NK-92 treated with Interleukin-12 subunit alpha and Interleukin-12 subunit beta, amount 100 ng/mL, for 24 hours (cell line): ENCODE measurements at regions not wholly inside any gene's neighbourhood (a gene's known extent, or its start where the extent isn't known, plus 50 kb on each side); places are given as distances from the start of the nearest gene placed in this dataset.
"Not testable (repeated sequence)": the region's sequence is repeated elsewhere in the genome, so short reads cannot be mapped to it uniquely, and the experiment has no call there.

ENCODE experiments used
- DNase-seq: peaks from one replicate; lab custom pipeline; 2025; lab: John Stamatoyannopoulos, UW

DNA sequence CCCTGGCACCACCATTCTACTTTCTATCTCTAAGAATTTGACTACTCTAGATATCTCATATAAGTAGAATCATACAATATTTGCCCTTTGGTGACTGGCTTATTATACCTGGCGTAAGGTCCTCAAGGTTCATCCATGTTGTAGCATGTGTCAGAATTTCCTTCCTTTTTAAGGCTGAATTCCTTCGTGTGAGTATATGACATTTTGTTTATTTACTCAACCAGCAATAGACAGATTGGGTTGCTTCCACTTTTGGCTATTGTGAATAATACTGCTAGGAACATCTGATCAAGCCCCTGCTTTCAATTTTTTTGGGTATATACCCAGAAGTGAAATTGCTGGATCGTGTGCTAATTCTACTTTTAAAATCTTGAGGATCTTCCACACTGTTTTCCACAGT is 232.8 kb upstream of the MCHR2 start:
- DNase-seq = no peak

DNA sequence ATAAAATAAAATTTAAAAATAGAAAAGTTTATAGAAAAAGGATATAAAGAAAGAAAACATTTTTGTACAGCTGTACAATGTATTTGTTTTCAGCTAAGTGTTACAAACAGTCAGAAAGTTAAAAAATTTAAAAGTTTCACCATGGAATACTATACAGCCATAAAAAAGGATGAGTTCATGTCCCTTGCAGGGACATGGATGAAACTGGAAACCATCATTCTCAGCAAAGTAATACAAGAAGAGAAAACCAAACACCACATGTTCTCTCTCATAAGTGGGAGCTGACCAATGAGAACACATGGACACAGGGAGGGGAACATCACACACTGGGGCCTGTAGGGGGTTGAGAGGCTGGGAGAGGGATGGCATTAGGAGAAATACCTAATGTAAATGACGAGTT is 229.9 kb upstream of the MCHR2 start:
- DNase-seq = not testable (repeated sequence)

DNA sequence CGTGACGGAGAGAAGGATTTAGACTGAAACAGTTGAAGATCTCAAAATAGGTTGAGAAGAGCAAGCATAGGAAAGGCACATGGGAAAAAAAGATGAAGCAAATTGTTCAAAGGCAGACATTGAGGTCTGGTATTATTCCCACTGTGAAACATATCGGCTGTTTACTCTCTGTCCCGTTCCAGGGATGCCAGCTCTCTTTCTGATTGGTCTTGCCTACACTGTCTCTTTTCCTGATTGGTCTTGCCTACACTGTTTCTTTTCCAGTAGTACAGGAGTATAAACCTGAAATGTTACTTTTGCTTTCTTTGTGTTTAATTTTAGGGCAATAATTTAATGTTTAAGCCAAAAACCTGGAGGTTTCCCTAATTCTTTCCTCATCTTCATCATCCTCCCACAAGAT is 226.5 kb upstream of the MCHR2 start:
- DNase-seq = no peak

DNA sequence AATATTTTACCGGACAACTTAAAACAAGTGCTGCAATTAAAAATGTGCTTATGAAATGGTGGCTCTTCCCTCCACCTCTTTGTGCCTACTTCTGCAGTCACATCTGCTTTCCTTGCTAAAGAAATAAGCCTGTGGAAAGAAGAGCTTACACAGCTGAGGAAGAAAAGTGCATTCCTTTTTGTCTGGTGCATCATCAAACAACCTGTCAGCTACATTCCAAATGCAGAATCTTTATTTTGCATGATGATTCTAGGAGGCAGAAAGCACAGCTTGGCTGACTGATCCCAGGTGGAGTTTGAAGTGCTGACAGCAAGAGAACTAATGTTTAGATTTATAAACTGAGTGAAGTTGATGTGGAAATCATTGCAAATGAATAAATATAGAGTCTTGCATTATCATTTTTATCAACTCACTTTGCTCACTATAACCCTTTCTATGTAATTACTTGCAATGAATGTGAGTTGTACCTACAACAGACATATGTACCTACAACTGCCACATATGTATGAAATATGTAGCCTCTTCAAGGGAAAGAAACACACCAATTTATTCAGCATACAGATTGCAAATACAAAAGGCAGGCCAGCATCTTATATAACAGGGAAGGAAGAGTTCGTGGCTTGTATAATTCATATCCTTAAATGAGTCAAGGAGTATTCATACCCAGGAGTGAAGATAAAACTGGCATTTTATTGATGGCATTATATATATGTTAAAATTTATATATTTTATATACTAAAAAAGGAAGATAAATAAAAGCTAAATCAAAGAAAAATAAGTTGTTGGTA is 223.4 kb upstream of the MCHR2 start:
- DNase-seq = no peak

DNA sequence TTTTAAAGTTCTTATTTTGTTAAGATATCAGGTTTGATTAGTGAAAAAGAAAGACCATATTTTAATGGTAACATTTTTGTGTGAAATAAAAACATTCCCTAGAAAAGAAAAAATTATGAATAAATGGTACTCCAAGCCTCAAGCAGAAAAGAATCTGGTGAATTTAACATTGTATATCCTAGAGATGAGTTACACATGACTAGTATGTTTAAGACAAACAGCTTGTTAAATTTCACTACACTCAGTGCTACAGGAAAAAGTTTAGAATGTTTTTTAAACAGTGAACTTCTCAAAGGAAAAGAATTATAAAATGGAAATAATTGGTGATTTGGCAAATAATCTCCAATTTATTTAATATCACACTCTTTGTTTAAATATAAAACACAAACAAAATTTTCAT is 222.7 kb upstream of the MCHR2 start:
- DNase-seq = no peak

DNA sequence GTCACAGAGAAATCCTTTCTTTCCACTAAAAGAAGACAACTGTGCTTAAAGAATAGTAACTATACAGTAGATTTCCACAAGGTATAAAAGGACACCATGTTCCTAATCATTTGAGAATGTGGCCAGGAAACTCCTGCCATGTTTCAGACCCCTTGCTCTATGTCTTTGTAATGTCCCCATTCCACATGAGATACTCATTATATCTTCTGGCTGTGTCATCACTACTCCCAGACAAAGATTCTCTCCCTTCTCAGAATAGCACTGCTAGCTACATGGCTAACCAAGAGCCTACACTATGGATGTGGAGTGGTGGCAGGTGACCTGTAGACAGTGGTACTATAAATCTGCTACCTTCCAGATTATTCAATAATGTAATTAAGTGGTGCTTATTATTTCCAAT is 218.1 kb upstream of the MCHR2 start:
- no peak for DNase-seq

DNA sequence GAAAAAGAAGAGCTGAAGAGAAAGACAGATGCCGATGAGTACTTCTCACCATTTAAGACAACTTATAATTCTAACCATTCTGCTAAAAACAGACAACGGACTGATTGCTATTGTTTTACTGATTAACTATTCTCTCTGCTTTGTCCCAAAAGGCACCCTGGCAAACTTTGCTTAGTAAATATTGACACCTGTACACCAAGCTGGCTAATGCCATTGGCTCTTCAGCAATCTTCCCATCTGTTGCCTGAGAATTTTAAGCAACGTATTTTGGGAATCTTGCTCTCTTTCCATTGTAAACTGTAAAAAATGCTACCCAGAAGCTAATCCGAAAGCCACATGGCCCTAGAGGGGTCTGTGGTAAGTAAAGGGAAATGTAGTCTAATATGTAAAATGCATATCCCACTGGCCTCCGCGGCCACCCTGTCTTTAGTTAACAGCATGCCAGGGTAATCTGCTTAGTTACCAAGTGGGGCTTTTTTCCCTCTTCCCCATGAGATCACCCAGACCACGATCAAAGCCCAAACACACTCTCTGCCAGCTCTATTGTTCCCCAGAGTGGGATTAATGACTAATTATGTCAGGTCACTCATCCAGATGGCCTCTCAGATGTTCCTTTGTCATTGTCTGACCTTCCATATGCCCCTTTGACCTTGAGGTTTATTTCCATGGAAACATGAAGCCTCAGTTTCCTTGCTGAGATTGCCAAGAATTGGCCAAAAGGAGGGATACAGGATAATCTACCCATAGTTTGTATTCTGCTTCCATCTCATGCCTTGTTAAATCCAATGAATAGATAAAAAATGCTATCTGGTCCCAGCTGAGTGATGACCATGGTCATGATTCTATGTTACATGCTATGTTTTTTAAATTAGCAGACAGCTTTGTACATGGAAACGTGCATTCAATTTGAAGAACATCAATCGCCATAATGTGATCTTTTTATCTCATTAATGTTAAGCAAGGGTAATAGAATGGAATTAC is 216.4 kb upstream of the MCHR2 start:
- DNase-seq = no peak

DNA sequence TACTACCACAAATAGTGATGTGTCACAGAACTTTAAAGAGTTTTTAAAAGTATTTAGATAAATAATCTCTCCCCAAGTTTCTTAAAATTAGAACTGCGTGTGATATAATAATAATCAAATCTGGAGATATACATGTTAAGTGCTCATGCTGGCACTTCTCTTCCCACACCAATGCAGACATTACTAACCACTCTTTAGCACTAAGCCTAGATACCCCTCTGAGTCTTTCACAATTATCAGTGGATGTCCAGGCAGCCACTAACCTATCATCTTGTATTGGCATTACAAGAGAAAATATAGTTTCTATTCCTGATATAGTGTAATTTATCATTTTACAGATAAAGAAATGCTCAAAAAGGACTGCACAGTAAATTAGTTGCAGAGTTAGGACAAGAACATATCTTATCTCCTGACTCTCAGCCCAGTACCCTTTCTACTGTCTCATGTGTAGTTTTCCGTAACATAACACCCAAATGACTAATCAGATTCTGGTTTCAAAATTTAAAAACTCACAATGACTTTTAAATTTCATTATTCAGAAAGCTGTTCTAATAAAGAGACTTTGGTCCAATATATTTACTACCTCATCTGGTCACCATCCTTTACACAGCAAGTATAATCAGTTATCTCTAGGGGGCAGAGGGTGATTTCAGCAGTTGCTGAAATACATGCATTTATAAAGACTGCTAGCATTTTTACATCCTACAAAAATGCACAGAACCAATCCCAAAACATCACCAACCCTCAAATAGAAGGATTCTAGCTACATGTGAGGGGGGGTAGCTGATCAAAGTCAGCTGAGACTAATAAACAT is 215.5 kb upstream of the MCHR2 start:
- no peak for DNase-seq

DNA sequence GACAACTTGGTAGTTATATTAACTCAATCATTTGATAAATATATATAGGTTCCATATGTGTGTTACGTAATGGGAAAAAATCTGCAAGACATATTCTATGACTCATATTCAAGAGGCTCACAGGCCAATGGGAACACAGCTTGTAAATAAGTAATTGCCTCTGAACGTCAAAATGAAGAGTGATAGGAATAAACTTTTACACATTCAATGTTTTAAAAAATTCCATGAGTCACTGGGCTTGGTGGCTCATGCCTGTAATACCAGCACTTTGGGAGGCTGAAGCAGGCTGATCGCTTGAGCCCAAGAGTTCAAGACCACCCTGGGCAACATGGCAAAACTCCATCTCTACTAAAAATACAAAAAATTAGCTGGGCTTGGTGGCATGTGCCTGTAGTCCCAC is 209.4 kb upstream of the MCHR2 start:
- no peak for DNase-seq

DNA sequence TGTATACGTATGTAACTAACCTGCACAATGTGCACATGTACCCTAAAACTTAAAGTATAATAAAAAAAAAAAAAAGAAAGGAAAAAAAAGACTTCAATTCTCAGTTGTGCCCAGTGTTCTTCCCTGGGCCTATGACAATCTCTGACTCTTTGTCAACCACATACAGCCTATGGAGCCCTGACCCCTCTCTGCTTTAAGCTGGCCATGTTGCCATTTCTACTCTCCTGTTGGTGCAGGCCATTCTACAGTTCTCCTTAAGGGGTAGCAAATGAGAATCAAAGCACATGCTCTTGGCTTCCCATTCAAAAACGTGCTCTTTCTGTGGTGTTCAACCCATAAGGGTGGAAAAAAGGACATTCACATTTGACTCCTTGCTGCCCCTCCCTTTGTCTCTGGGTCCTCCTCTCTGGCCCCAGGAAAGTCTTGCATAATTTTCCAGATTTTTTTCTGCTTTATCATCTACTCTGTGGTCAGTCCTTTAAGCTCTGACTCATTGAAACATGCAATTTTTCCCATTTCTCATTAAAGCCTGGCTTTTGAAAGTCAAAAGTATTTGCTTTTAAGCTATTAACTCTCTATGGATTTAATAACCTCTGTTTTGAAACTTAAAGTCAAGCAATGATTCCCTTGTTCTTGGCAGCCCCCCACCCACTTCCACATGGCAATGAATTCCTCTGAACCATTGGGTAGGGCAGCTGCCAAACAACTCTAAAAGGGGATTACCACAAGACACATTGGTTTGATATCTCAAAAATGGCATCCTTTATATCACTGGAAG is 208.6 kb upstream of the MCHR2 start:
- DNase-seq = no peak

DNA sequence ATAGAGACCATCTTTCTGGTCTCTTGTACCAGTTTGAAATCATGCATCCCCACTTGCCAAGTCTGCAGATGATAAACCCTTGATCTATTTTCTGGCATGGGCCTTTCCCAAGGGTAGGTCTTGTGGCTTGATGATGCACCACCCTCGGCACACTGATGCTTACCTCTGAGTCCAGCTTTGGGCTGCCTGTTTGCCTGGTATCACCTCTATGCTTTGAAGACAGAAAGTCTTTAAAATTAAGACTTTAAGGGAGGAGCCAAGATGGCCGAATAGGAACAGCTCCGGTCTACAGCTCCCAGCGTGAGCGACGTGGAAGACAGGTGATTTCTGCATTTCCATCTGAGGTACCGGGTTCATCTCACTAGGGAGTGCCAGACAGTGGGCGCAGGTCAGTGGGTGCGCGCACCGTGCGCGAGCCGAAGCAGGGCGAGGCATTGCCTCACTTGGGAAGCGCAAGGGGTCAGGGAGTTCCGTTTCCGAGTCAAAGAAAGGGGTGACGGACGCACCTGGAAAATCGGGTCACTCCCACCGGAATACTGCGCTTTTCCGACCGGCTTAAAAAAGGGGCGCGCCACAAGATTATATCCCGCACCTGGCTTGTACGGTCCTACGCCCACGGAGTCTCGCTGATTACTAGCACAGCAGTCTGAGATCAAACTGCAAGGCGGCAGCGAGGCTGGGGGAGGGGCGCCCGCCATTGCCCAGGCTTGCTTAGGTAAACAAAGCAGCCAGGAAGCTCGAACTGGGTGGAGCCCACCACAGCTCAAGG is 202.4 kb upstream of the MCHR2 start:
- DNase-seq = not testable (repeated sequence)

DNA sequence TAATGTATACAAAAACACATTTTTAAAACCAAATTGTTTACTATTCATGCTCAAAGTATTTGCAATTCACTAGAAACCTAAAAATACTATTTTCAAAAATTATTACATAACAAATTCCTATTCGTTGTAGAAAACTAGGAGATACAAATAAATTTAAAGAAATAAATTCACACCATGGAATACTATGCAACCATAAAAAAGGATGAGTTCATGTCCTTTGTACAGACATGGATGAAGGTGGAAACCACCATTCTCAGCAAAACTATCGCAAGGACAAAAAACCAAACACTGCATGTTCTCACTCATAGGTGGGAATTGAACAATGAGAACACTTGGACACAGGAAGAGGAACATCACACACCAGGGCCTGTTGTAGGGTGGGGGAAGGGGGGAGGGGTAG is 201.2 kb upstream of the MCHR2 start:
- not testable (repeated sequence) for DNase-seq

DNA sequence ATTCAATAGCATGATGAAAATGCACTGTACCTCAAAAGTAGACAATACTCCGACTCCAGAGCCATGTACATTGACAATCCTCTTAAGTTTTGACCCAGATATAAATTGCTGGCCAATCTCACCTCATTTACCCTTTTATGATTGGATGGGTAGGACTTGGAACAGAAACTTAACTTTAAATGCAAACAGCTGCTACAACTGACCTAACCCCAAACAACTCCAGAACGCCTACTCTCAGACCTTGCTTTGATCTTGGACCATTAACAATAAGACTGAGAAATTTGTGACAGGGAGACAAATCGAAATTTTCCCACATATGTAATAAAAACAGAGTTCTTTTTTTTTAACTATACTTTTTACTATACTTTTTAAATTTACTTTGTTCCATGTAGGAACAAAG is 200.5 kb upstream of the MCHR2 start:
- DNase-seq = no peak

DNA sequence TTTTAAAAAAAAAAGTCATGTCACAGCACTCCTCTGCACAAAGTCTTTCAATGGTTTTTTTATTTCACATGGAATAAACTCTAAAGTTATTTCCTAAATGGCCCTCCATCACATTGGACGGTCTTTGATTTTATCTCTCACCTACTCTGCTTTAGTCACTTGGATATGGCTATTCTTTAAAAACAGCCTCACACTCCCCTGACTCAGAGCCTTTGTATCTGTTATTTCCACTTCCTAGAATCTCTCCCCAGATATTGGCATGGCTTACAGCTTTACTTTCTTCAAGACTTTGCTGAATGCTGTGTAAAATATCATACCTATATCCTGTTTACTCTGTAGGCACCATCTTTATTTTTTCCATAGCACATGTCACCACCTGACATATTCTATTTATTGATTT is 194.7 kb upstream of the MCHR2 start:
- no peak for DNase-seq

DNA sequence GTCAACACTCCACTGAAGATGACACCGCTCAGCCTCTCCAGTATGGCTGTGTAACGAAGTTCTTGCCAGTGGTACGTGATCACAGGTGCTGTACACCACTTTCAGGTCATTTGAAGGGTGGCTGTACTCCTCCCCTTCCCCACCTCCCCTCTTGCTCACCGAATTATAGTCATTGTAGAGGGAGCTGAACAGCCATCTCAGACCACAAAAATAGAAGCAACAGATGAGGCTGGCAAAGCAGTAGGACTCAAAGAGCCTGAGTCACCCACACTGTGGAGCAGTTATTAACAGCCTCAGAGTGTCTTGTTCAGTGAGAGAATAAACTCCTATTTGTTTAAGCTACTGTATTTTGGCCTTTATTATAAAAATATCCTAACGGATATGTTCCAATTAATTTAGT is 192.5 kb upstream of the MCHR2 start:
- no peak for DNase-seq

DNA sequence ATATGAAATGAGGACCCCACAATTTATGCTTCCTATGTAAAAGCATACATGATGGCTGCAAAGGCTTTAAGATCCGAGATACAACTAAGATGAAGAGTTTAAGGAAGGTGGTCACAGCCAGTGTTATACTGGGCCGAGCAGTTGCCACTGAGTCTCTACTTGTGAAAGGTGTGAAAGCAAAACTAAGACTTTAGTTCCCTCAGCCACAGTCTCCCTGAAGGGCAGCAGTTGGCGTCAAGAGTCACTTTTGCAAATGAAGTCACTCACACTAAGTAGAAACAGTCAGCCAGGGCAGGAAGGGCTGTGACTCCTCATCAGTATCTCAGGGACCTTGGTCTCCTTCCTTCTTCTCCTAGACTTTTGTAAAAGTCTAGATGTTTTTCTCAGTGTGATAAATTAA is 191.6 kb upstream of the MCHR2 start:
- DNase-seq = no peak

DNA sequence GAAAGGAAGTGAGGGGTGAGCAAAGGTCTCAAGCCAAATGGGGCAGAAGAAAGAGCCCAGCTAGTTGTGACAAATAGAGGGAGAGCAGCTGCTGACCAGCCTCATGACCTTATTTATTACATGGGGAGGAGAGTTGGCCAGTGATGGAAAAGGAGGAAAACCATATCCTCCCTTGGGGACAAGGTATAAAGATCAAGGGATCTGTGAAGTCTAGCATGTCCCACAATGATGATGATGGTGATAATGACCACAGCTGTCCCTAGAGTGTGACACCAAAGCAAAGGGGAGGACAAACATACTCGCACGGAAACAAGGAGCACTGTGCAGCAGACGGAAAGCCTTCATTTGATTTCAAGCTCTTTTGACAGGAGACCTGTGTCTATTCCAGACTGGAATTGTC is 190.4 kb upstream of the MCHR2 start:
- DNase-seq = no peak

DNA sequence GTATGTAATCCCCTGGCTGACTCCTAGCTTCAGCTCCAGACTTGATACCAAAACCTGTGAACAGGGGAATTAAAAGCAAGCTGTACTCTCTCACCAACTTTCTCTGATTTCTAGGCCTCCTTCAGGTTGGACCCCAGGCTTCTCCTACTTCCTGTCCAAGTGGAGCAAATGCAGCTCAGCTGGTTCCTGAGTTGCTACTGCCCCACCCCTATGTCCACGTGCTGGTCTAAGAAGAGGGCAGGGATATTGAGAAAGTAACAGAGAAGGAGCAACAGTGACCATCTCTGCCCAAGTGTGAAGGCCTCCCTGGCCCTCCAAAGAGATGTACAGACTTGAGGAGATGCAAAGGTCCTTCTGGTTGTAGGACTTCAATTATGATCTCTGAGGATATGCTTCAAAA is 188.3 kb upstream of the MCHR2 start:
- no peak for DNase-seq

DNA sequence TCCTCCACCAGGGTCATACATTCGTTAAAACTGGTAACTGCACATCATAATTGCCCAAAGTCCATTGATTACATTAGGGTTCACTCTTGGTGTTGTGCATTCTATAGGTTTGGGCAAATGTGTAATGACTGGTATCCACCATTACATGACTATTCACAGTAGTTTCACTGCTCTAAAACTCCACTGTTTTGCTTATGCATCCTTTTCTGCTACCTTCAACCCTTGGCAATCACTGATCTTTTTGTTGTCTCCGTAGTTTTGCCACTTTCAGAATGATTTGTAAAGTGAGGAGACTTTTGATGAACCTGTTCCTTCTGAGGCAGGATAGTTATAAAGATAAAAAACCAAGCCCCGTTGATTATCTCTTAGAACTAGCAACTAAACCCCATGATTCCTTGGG is 187.3 kb upstream of the MCHR2 start:
- DNase-seq = no peak

DNA sequence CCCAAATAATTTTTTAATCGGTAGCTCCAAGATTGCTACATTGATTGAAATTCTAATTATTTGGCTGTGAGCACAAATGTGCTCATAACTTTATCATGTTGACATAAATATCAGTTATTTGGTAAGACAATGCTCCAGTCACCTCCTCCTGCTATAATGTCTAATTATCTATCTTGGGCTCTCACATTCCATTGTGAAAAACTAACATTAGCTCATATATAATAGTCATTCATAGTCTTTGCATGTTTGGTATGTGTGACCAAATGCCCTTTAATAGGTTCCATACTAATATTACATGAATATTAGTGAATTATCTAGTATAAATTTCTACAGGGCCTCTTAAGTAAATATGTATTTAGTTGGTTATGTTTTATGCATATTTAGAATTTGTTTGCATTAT is 185.6 kb upstream of the MCHR2 start:
- DNase-seq = no peak

DNA sequence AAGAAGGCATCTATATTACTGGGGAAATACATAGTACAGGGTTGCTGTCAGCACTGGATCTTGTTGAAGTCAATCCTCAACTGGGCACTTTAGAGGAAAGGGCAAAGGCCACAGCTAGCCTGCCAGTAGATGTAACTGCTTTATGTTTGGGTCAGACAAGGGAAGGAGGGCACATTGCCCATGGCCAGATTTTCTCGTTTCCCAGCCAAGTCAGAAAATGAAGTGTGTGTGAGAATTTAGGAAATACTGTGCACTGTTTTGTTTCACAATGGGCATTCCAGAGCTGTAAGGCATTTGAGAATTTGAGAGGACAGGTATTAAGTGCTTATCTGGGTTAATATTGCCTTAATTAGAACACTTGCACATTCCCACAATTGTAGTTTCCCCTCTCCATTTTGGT is 183.9 kb upstream of the MCHR2 start:
- no peak for DNase-seq
